K562 (cell line): ENCODE measurements at regions not wholly inside any gene's neighbourhood (a gene's known extent, or its start where the extent isn't known, plus 50 kb on each side); places are given as distances from the start of the nearest gene placed in this dataset.

Experiments used
- ATAC-seq: fragments of 200-7000 bp; cut with Tn5 transposase; 3 replicates; pipeline ENCODE4 v1.9.1; 2020; ENCODE audit warnings: moderate library complexity
- BruUV-seq: library from RNA; stranded (reverse); fragments of 400-500 nt; replicated peaks from 2 replicates; lab custom pipeline; 2021; lab: Mats Ljungman, UMichigan
- CTCF ChIA-PET: fragments of 300-600 bp; formaldehyde crosslinking; extraction: SDS; loops from one replicate; lab custom pipeline; 2021; ENCODE audit warnings: low intra/inter-chr PET ratio; lab: Yijun Ruan, JAX
- POLR2A ChIA-PET: fragments of 300-600, 350-650 bp; sonication (Branson Sonifier 250); formaldehyde crosslinking; extraction: SDS; loops from one replicate; lab custom pipeline; 2021; ENCODE audit warnings: antibody characterized with exemption, inconsistent platforms; lab: Yijun Ruan, JAX
- DNase-seq, 4 experiments: peaks; one replicate each; pipeline versions ENCODE4 v3.0.0 to v3.0.0-alpha.2; 2011 to 2018; ENCODE audit warnings: low spot score in 3 of 4, mixed read lengths in 3 of 4; ENCODE audit errors: extremely low read depth in 1 of 4
- FAIRE-seq: peaks from 2 replicates; lab custom pipeline; 2011; peaks lifted over from hg19 to GRCh38; lab: Jason Lieb, UNC
- H2AFZ ChIP-seq: 2 replicates; pipeline ENCODE4 v1.6.0; 2011; ENCODE audit warnings: low read depth, low read length, control low read depth, inconsistent platforms
- H3K27ac ChIP-seq: fragments of 200-600 bp; 3 replicates; pipeline ENCODE4 v1.8.0; 2011; ENCODE audit warnings: low read depth, mild to moderate bottlenecking, control low read depth, inconsistent platforms, low read length, moderate library complexity, mixed read lengths; ENCODE audit errors: extremely low read depth
- H3K27me3 ChIP-seq, 2 experiments: fragments of 300-600 bp in 1 of 2; 2 replicates in 1 of 2; 3 replicates in 1 of 2; pipeline versions ENCODE4 v1.6.0 to v1.8.0; 2011; ENCODE audit warnings: inconsistent platforms in 2 of 2, low read length in 2 of 2, mild to moderate bottlenecking in 1 of 2, mixed read lengths in 1 of 2, moderate library complexity in 1 of 2; ENCODE audit not compliant: control insufficient read depth in 2 of 2, insufficient read depth in 2 of 2
- H3K36me3 ChIP-seq: fragments of 300-600 bp; 3 replicates; pipeline ENCODE4 v1.8.0; 2011; ENCODE audit warnings: mild to moderate bottlenecking, low read length, inconsistent platforms; ENCODE audit not compliant: control insufficient read depth, insufficient read depth
- H3K4me1 ChIP-seq, 2 experiments: fragments of 200-600 bp in 1 of 2; replicated peaks in 1 of 2; 2 replicates in 1 of 2; 3 replicates in 1 of 2; pipeline versions ENCODE4 v1.5.1 to v1.8.0; 2011; ENCODE audit warnings: inconsistent platforms in 2 of 2, low read length in 2 of 2, mild to moderate bottlenecking in 1 of 2, mixed read lengths in 1 of 2, moderate library complexity in 1 of 2; ENCODE audit not compliant: control insufficient read depth in 2 of 2, insufficient read depth in 2 of 2
- H3K4me2 ChIP-seq: 2 replicates; pipeline ENCODE4 v1.6.1; 2011; ENCODE audit warnings: low read length, control low read depth, inconsistent platforms, mixed read lengths; ENCODE audit not compliant: insufficient read depth
- H3K4me3 ChIP-seq: fragments of 200-600 bp; sonication (generic), shearing (Covaris generic); 2 replicates; pipeline ENCODE4 v1.5.1; 2016; ENCODE audit warnings: control low read depth, inconsistent platforms
- H3K79me2 ChIP-seq: fragments of 200-600 bp; 3 replicates; pipeline ENCODE4 v1.8.0; 2011; ENCODE audit warnings: low read length, inconsistent platforms; ENCODE audit not compliant: control insufficient read depth, insufficient read depth
- H3K9ac ChIP-seq, 2 experiments: 2 replicates each; pipeline versions ENCODE4 v1.6.0 to v1.6.1; 2011; ENCODE audit warnings: low read depth in 2 of 2, low read length in 2 of 2, control low read depth in 1 of 2, inconsistent platforms in 1 of 2, mild to moderate bottlenecking in 1 of 2, mixed read lengths in 1 of 2; ENCODE audit not compliant: insufficient read depth in 1 of 2
- H3K9me1 ChIP-seq: one replicate; pipeline ENCODE4 v1.6.0; 2011; ENCODE audit warnings: inconsistent platforms, mild to moderate bottlenecking, low read length, moderate library complexity; ENCODE audit not compliant: control insufficient read depth, insufficient read depth
- H3K9me3 ChIP-seq: replicated peaks from 2 replicates; pipeline ENCODE4 v1.5.1; 2011; ENCODE audit warnings: low read depth, low read length, inconsistent platforms; ENCODE audit not compliant: control insufficient read depth, insufficient read depth
- H4K20me1 ChIP-seq: replicated peaks from 2 replicates; pipeline ENCODE4 v1.6.1; 2011; ENCODE audit warnings: low read length, inconsistent platforms, mixed read lengths; ENCODE audit not compliant: control insufficient read depth, insufficient read depth
- ARID3B ChIP-seq: fragments of 250-450 bp; sonication (Bioruptor Pico); IDR thresholded peaks from 2 replicates; pipeline ENCODE4 v1.4.0; 2020; ENCODE audit warnings: borderline replicate concordance
- BCL6 ChIP-seq: fragments of 250-450 bp; sonication (Bioruptor Pico); IDR thresholded peaks from 2 replicates; pipeline ENCODE4 v1.4.0; 2020
- CHD4 ChIP-seq: fragments of 200-600 bp; sonication (generic); IDR thresholded peaks from 3 replicates; pipeline ENCODE4 v1.6.1; 2012; ENCODE audit warnings: low read depth, mild to moderate bottlenecking, mixed read lengths, low read length, inconsistent platforms; ENCODE audit not compliant: insufficient read depth, insufficient replicate concordance, poor library complexity, severe bottlenecking
- HCFC1 ChIP-seq: IDR thresholded peaks from 2 replicates; pipeline ENCODE4 v1.6.1; 2012; ENCODE audit warnings: low read depth, low read length, improper control_type of control experiment
- IFI16 ChIP-seq: fragments of 250-450 bp; sonication (Bioruptor Pico); IDR thresholded peaks from 2 replicates; pipeline ENCODE4 v2.1.2; 2022; ENCODE audit warnings: mild to moderate bottlenecking, inconsistent platforms
- KLF6 ChIP-seq: fragments of 250-450 bp; sonication (Bioruptor Pico); IDR thresholded peaks from 2 replicates; pipeline ENCODE4 v1.4.0; 2020; ENCODE audit warnings: mild to moderate bottlenecking, moderate library complexity, borderline replicate concordance
- LARP7 ChIP-seq: fragments of 450-650 bp; IDR thresholded peaks from 2 replicates; pipeline ENCODE4 v1.6.1; 2016
- ZNF197 ChIP-seq: fragments of 200-800 bp; sonication (Bioruptor generic); IDR thresholded peaks from 2 replicates; pipeline ENCODE4 v1.6.1; 2016; ENCODE audit warnings: low read depth, missing genetic modification characterization, missing compliant biosample characterization
- ZNF274 ChIP-seq: IDR thresholded peaks from 2 replicates; pipeline ENCODE4 v1.6.1; 2011; ENCODE audit warnings: low read depth, mild to moderate bottlenecking, low read length, moderate library complexity, borderline replicate concordance
- ZNF586 ChIP-seq: fragments of 450-650 bp; formaldehyde crosslinking; conservative IDR thresholded peaks from 2 replicates; pipeline ENCODE4 v1.4.0; 2020; ENCODE audit warnings: mild to moderate bottlenecking, moderate library complexity
- WGBS: fragments of 100-300 bp; shearing (Covaris generic); methylation state at CpG from one replicate; pipeline ENCODE4 v1.1.6; 2016; ENCODE audit warnings: low coverage, mixed read lengths; ENCODE audit not compliant: insufficient coverage; ENCODE audit errors: missing lambda C conversion rate; 5-methylcytosine and 5-hydroxymethylcytosine counted together
- in situ Hi-C: fragments of 300-500 bp; cut with MboI; formaldehyde crosslinking; loops from 4 replicates; pipeline ENCODE4 v1.15.0; 2018; ENCODE audit warnings: inconsistent platforms, mixed read lengths
- intact Hi-C: fragments of 100-400 bp; cut with micrococcal nuclease; formaldehyde crosslinking; loops from 2 replicates; pipeline ENCODE4 v1.14.2; 2022
- TF ChIP-seq, protein P1 (sequence below): fragments of 450-650 bp; conservative IDR thresholded peaks from 2 replicates; pipeline ENCODE4 v1.6.1; 2016; ENCODE audit warnings: missing genetic modification characterization, low read depth, mild to moderate bottlenecking, missing compliant biosample characterization, moderate library complexity
- TF ChIP-seq, protein P2 (sequence below): fragments of 250-450 bp; sonication (Bioruptor Pico); IDR thresholded peaks from 2 replicates; pipeline ENCODE4 v1.9.0; 2021; ENCODE audit warnings: mild to moderate bottlenecking, inconsistent platforms
- TF ChIP-seq, protein P3 (sequence below): IDR thresholded peaks from 2 replicates; pipeline ENCODE4 v1.6.1; 2012; ENCODE audit warnings: low read depth, low read length, improper control_type of control experiment, borderline replicate concordance

GRCh38 chr4:176538217-176538925 is 218.6 kb downstream of the SPCS3 start (continued):
- TF ChIP-seq, protein P1, sequence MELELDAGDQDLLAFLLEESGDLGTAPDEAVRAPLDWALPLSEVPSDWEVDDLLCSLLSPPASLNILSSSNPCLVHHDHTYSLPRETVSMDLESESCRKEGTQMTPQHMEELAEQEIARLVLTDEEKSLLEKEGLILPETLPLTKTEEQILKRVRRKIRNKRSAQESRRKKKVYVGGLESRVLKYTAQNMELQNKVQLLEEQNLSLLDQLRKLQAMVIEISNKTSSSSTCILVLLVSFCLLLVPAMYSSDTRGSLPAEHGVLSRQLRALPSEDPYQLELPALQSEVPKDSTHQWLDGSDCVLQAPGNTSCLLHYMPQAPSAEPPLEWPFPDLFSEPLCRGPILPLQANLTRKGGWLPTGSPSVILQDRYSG (tag), result no peak
- TF ChIP-seq HCFC1 (no peak), ZNF274 (no peak)
- TF ChIP-seq, protein P2, sequence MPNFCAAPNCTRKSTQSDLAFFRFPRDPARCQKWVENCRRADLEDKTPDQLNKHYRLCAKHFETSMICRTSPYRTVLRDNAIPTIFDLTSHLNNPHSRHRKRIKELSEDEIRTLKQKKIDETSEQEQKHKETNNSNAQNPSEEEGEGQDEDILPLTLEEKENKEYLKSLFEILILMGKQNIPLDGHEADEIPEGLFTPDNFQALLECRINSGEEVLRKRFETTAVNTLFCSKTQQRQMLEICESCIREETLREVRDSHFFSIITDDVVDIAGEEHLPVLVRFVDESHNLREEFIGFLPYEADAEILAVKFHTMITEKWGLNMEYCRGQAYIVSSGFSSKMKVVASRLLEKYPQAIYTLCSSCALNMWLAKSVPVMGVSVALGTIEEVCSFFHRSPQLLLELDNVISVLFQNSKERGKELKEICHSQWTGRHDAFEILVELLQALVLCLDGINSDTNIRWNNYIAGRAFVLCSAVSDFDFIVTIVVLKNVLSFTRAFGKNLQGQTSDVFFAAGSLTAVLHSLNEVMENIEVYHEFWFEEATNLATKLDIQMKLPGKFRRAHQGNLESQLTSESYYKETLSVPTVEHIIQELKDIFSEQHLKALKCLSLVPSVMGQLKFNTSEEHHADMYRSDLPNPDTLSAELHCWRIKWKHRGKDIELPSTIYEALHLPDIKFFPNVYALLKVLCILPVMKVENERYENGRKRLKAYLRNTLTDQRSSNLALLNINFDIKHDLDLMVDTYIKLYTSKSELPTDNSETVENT (CRISPR knock-in tag), result no peak

GRCh38 chr4:176539091-176539784 is 219.5 kb downstream of the SPCS3 start:
- intact Hi-C loops, result no loop called here
- BruUV-seq, result no TSS peak
- Histone ChIP-seq H3K4me1 (no peaks in the 10 kb centered on the region), H3K9me3 (no peaks in the 10 kb centered on the region), H3K9ac (no peak overlapping the region), H3K4me2 (no peak overlapping the region), H3K79me2 (no peaks in the 10 kb centered on the region), H3K36me3 (no peaks in the 10 kb centered on the region), H3K4me3 (no peak overlapping the region), H3K27me3 (no peaks in the 10 kb centered on the region), H3K27ac (no peak overlapping the region), H4K20me1 (no peaks in the 10 kb centered on the region), H3K9me1 (no peaks in the 10 kb centered on the region), H2AFZ (no peak overlapping the region)
- WGBS, result 0% methylated on average over 2 of the region's 2 CpGs
- ChIA-PET CTCF (no interaction called here), POLR2A (no interaction called here)
- in situ Hi-C loops, result no loop called here
- DNase-seq (no peak), ATAC-seq (no peak), FAIRE-seq (no peak)
- TF ChIP-seq KLF6 (CRISPR knock-in tag) (no peak), BCL6 (no peak), ARID3B (CRISPR knock-in tag) (no peak), CHD4 (no peak), IFI16 (CRISPR knock-in tag) (no peak), ZNF197 (CRISPR knock-in tag) (no peak), ZNF586 (CRISPR knock-in tag) (no peak), LARP7 (no peak)
- TF ChIP-seq, protein P3, sequence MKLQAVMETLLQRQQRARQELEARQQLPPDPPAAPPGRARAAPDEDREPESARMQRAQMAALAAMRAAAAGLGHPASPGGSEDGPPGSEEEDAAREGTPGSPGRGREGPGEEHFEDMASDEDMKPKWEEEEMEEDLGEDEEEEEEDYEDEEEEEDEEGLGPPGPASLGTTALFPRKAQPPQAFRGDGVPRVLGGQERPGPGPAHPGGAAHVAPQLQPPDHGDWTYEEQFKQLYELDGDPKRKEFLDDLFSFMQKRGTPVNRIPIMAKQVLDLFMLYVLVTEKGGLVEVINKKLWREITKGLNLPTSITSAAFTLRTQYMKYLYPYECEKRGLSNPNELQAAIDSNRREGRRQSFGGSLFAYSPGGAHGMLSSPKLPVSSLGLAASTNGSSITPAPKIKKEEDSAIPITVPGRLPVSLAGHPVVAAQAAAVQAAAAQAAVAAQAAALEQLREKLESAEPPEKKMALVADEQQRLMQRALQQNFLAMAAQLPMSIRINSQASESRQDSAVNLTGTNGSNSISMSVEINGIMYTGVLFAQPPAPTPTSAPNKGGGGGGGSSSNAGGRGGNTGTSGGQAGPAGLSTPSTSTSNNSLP, result no peak
